ENCODE measurements at regions not wholly inside any gene's neighbourhood (a gene's known extent, or its start where the extent isn't known, plus 50 kb on each side); places are given as distances from the start of the nearest gene placed in this dataset.

- Histone ChIP-seq H3K4me1 (ENCODE audit: control insufficient read depth in 4 of 4, insufficient read depth in 4 of 4, low read length in 3 of 4) (peaks cover 0 to 2% (median 0%) of the 10 kb centered on the region in 4 donors), H3K27me3 (ENCODE audit: control insufficient read depth in 4 of 4, insufficient read depth in 4 of 4, low read length in 3 of 4) (no peaks in the 10 kb centered on the region), H3K4me3 (ENCODE audit: low read depth in 1 of 3, low read length in 3 of 3) (no peak overlapping the region), H3K9ac (ENCODE audit: low read depth in 1 of 2, low read length in 2 of 2) (no peak overlapping the region), H3K9me3 (ENCODE audit: control insufficient read depth in 4 of 4, low read length in 3 of 4) (peaks cover 0 to 4% (median 0%) of the 10 kb centered on the region in 4 donors), H3K27ac (ENCODE audit: low read depth in 1 of 2, low read length in 2 of 2) (no peak overlapping the region), H3K36me3 (ENCODE audit: control insufficient read depth in 4 of 4, insufficient read depth in 3 of 4, low read depth in 1 of 4, low read length in 3 of 4) (no peaks in the 10 kb centered on the region)
- TF ChIP-seq SP1 (IDR thresholded peaks at IDR 0.05) (no peak), ZBTB33 (IDR thresholded peaks at IDR 0.05) (no peak), FOXA2 (IDR thresholded peaks at IDR 0.05) (no peak), YY1 (IDR thresholded peaks at IDR 0.05) (no peak), RAD21 (IDR thresholded peaks at IDR 0.05) (no peak), MAX (IDR thresholded peaks at IDR 0.05) (no peak), REST (IDR thresholded peaks at IDR 0.05) (no peak), HNF4A (conservative IDR thresholded peaks at IDR 0.05) (no peak), EGR1 (IDR thresholded peaks at IDR 0.05; ENCODE audit: low read depth in 2 of 2) (no peak), GABPA (IDR thresholded peaks at IDR 0.05 in 1 of 2, conservative IDR thresholded peaks at IDR 0.05 in 1 of 2) (no peak), ATF3 (IDR thresholded peaks at IDR 0.05) (no peak), TAF1 (conservative IDR thresholded peaks at IDR 0.05) (no peak), HNF4G (IDR thresholded peaks at IDR 0.05) (no peak), FOXA1 (IDR thresholded peaks at IDR 0.05) (no peak), JUND (IDR thresholded peaks at IDR 0.05) (no peak)
- no peak for DNase-seq (ENCODE audit: low spot score)
- whole genome bisulfite sequencing = 72% methylated on average over 5 of the region's 5 CpGs
These were observed 254.3 kb downstream of the PDHA2 start for GRCh38 chr4:96094183-96094582.

DNA sequence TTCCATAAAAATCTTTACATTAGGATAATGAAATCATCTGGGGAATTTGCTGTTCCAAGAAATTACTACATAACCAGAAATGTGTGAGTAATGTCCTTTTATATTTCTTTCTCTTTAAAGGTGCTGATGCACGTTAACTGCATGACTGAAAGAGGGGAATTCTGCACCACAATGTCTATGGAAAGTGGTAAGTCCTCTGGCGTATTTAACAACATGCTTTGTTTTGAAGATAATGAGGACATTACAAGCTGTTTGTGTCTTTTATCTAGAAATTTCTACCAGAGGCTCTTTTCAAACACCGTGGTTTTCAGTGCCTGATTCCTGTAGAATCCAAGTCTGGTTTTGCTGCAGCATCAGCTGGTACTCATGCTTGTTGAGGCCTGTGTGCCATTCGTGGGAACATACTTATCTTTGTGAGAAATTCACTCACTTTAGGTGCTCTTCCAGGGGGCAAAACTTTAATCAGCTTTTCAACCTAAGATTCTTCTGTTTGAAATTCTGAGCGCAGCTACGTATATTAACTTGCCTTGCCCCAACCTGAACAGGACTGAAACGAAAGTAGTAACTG is 257.2 kb downstream of the PDHA2 start:
- 70% methylated on average over 7 of the region's 7 CpGs for WGBS
- no peaks in the 10 kb centered on the region for H3K9me3 ChIP-seq (ENCODE audit: control insufficient read depth in 4 of 4, low read length in 3 of 4)

More for the DNA sequence above, 257.2 kb downstream of the PDHA2 start:
- no peak for DNase-seq (ENCODE audit: low spot score)
- Histone ChIP-seq H3K27ac (ENCODE audit: low read depth in 1 of 2, low read length in 2 of 2) (no peak overlapping the region), H3K27me3 (ENCODE audit: control insufficient read depth in 4 of 4, insufficient read depth in 4 of 4, low read length in 3 of 4) (no peaks in the 10 kb centered on the region), H3K9ac (ENCODE audit: low read depth in 1 of 2, low read length in 2 of 2) (no peak overlapping the region), H3K4me1 (ENCODE audit: control insufficient read depth in 4 of 4, insufficient read depth in 4 of 4, low read length in 3 of 4) (peaks cover 0 to 2% (median 0%) of the 10 kb centered on the region in 4 donors), H3K4me3 (ENCODE audit: low read depth in 1 of 3, low read length in 3 of 3) (no peak overlapping the region), H3K36me3 (ENCODE audit: control insufficient read depth in 4 of 4, insufficient read depth in 3 of 4, low read depth in 1 of 4, low read length in 3 of 4) (no peaks in the 10 kb centered on the region)
- TF ChIP-seq SP1 (IDR thresholded peaks at IDR 0.05) = no peak
- TF ChIP-seq FOXA2 (IDR thresholded peaks at IDR 0.05) = no peak
- TF ChIP-seq TAF1 (conservative IDR thresholded peaks at IDR 0.05) = no peak
- TF ChIP-seq GABPA (IDR thresholded peaks at IDR 0.05 in 1 of 2, conservative IDR thresholded peaks at IDR 0.05 in 1 of 2) = no peak
- TF ChIP-seq CTCF (IDR thresholded peaks at IDR 0.05; ENCODE audit: low read depth, low read length, missing input control) = no peak
- TF ChIP-seq MAX (IDR thresholded peaks at IDR 0.05) = no peak
- no peak for TF ChIP-seq RXRA (IDR thresholded peaks at IDR 0.05)
- TF ChIP-seq ATF3 (IDR thresholded peaks at IDR 0.05) = no peak
- TF ChIP-seq FOXA1 (IDR thresholded peaks at IDR 0.05) = no peak
- TF ChIP-seq NR2F2 (IDR thresholded peaks at IDR 0.05) = no peak

Data from liver (tissue), 8 donors.